Parathyroid adenoma (tissue), 2 donors: ENCODE measurements at regions not wholly inside any gene's neighbourhood (a gene's known extent, or its start where the extent isn't known, plus 50 kb on each side); places are given as distances from the start of the nearest gene placed in this dataset.

Experiments used
- H2AFZ ChIP-seq: fragments of 300-600 bp; sonication (generic); one replicate; pipeline ENCODE4 v1.7.0; 2017; ENCODE audit warnings: antibody characterized with exemption, mild to moderate bottlenecking
- H3K27ac ChIP-seq: fragments of 300-600 bp; sonication (generic); one replicate; pipeline ENCODE4 v1.7.0; 2017
- H3K27me3 ChIP-seq: fragments of 300-600 bp; sonication (generic); one replicate; pipeline ENCODE4 v1.7.0; 2017; ENCODE audit warnings: low read length; ENCODE audit not compliant: control insufficient read depth, insufficient read depth
- H3K36me3 ChIP-seq: fragments of 300-600 bp; sonication (generic); one replicate; pipeline ENCODE4 v1.7.0; 2017; ENCODE audit warnings: low read length; ENCODE audit not compliant: control insufficient read depth, insufficient read depth
- H3K4me1 ChIP-seq: fragments of 300-600 bp; sonication (generic); one replicate; pipeline ENCODE4 v1.7.0; 2017; ENCODE audit warnings: control low read depth
- H3K4me2 ChIP-seq: fragments of 300-600 bp; sonication (generic); one replicate; pipeline ENCODE4 v1.7.0; 2017; ENCODE audit warnings: low read length
- H3K4me3 ChIP-seq: fragments of 300-600 bp; sonication (generic); one replicate; pipeline ENCODE4 v1.7.0; 2017; ENCODE audit warnings: low read depth, low read length
- H3K79me2 ChIP-seq: fragments of 300-600 bp; sonication (generic); one replicate; pipeline ENCODE4 v1.7.0; 2017; ENCODE audit warnings: control low read depth
- H3K9ac ChIP-seq: fragments of 300-600 bp; sonication (generic); one replicate; pipeline ENCODE4 v1.7.0; 2017; ENCODE audit warnings: mild to moderate bottlenecking
- H3K9me3 ChIP-seq: fragments of 300-600 bp; sonication (generic); one replicate; pipeline ENCODE4 v1.7.0; 2017; ENCODE audit warnings: low read length; ENCODE audit not compliant: control insufficient read depth
- TF ChIP-seq, protein P1 (sequence below): fragments of 300-600 bp; sonication (generic); IDR thresholded peaks from one replicate; pipeline ENCODE4 v1.7.0; 2017; ENCODE audit warnings: antibody characterized with exemption, mild to moderate bottlenecking
- donor health status: primary hyperparathyroidism.

DNA sequence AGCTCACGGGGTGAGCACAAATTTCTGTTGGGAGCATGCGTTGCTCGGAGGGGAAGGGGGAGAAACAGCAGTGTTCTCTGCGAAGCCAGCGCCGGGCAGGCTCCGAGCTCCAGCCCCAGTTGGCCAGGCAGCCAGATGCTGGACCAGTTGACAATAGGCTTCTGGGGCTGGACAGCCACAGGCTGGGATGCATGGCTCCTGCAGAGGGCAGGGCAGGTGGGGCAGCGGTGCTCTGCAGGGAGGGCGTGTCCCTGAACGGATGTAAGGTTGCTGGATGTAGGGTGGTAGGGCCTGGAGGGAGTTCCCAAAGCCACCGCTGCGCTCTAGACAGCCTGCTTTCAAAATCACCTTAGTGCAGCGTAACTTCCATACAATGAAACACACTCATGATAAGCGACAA is 574.9 kb downstream of the GLRX3 start:
- Histone ChIP-seq H3K27me3 (no peaks in the 10 kb centered on the region), H3K4me3 (no peak overlapping the region), H3K9me3 (peaks cover 3% of the 10 kb centered on the region), H3K36me3 (no peaks in the 10 kb centered on the region), H2AFZ (no peak overlapping the region), H3K9ac (no peak overlapping the region), H3K4me1 (no peaks in the 10 kb centered on the region), H3K4me2 (no peak overlapping the region), H3K27ac (no peak overlapping the region), H3K79me2 (no peaks in the 10 kb centered on the region)
- TF ChIP-seq, protein P1, sequence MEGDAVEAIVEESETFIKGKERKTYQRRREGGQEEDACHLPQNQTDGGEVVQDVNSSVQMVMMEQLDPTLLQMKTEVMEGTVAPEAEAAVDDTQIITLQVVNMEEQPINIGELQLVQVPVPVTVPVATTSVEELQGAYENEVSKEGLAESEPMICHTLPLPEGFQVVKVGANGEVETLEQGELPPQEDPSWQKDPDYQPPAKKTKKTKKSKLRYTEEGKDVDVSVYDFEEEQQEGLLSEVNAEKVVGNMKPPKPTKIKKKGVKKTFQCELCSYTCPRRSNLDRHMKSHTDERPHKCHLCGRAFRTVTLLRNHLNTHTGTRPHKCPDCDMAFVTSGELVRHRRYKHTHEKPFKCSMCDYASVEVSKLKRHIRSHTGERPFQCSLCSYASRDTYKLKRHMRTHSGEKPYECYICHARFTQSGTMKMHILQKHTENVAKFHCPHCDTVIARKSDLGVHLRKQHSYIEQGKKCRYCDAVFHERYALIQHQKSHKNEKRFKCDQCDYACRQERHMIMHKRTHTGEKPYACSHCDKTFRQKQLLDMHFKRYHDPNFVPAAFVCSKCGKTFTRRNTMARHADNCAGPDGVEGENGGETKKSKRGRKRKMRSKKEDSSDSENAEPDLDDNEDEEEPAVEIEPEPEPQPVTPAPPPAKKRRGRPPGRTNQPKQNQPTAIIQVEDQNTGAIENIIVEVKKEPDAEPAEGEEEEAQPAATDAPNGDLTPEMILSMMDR = no peak

DNA sequence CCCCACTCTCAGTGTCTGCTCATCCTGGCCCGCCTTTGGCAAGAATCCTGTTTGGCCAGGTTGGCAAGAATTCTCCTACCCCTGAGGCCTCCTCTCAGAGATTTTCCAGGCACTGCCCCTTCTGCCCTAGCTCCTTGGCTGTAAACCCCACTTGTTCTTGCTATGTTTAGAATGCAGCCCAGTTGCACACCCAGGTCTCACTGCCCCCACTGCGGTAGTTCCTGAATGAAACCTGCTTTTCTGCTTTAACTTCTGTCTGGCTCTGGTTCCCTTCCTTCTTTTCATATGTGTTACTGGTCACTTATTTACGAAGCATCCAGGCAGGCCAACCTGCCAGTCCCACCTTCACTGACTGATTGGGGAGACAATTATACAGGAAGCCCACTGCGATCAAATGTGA is 576.9 kb downstream of the GLRX3 start:
- Histone ChIP-seq H3K27ac (no peak overlapping the region), H3K9me3 (peaks cover 3% of the 10 kb centered on the region), H3K79me2 (no peaks in the 10 kb centered on the region), H3K4me3 (no peak overlapping the region), H3K9ac (no peak overlapping the region), H3K4me2 (no peak overlapping the region), H3K36me3 (no peaks in the 10 kb centered on the region), H2AFZ (no peak overlapping the region), H3K4me1 (no peaks in the 10 kb centered on the region), H3K27me3 (no peaks in the 10 kb centered on the region)
- TF ChIP-seq, protein P1 = no peak

DNA sequence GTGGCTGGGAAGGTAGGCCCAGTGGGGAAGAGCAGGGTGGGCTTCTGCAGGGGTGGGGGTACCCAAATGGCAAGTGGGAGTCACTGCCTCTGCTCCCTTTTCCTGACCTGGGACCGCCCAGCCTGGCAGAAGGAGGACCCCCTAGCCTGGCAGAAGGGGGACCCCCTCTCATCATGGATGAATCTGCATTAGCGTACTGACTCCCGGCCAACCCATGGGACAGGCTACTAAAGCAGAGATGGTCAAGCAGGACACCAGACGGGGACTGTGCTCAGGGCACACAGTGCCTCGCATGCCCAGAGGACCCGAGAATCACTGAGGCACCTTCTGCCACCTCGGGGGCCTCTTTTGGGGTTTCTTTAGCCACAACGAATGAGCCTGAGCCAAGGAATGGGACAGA is 577.5 kb downstream of the GLRX3 start:
- H3K4me1 ChIP-seq = no peaks in the 10 kb centered on the region
- no peak overlapping the region for H2AFZ ChIP-seq
- H3K36me3 ChIP-seq = no peaks in the 10 kb centered on the region
- no peak overlapping the region for H3K27ac ChIP-seq
- no peak overlapping the region for H3K9ac ChIP-seq
- H3K4me2 ChIP-seq = no peak overlapping the region
- TF ChIP-seq, protein P1 = no peak
- no peaks in the 10 kb centered on the region for H3K27me3 ChIP-seq
- H3K9me3 ChIP-seq = peaks cover 3% of the 10 kb centered on the region
- H3K79me2 ChIP-seq = no peaks in the 10 kb centered on the region
- no peak overlapping the region for H3K4me3 ChIP-seq

DNA sequence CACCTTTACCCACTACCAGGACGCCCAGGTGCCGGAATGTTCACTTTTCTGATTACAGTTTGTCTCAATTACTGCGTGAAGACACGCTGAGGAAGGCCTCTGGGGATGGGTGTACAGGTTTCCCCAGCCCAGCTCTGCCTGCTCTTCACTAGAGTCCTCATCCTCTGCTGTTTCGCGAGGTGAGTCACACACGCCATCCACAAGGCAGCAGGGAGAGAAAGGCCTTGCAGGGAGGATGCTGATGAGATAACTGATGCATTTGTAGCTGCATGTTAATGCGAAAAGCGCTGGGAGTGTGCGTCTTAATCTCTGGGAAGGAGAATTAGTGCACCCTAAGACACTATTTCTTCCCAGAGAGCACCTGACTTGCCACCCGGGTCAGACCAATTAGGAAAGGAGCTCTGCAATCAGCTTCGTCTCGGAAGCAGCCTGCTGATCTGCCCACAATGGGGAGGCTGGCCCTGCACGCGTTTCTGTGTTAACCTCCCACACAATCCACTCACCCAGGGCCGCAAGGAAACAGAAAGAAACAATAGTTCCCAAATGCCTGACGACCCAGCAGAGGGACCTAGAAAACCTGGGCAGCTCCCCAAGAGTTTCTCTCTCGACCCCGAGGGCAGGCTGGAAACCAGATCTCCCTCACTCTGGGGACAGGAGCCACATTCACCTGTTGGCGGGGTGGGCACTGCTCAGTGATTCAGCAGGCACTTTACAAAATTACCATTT is 578.7 kb downstream of the GLRX3 start:
- Histone ChIP-seq H3K27me3 (no peaks in the 10 kb centered on the region), H3K79me2 (no peaks in the 10 kb centered on the region), H3K9ac (no peak overlapping the region), H3K4me2 (no peak overlapping the region), H3K4me3 (no peak overlapping the region), H3K9me3 (no peaks in the 10 kb centered on the region), H3K4me1 (no peaks in the 10 kb centered on the region), H3K36me3 (no peaks in the 10 kb centered on the region), H2AFZ (no peak overlapping the region), H3K27ac (no peak overlapping the region)
- TF ChIP-seq, protein P1 = no peak
